SU-DHL-6 (cell line): ENCODE measurements at regions not wholly inside any gene's neighbourhood (a gene's known extent, or its start where the extent isn't known, plus 50 kb on each side); places are given as distances from the start of the nearest gene placed in this dataset.

Experiments
- CTCF ChIP-seq: fragments of 200-600 bp; sonication (generic); IDR thresholded peaks from one replicate; pipeline ENCODE4 v1.5.1; 2017; ENCODE audit warnings: antibody characterized with exemption, mild to moderate bottlenecking, low read length, moderate library complexity; ENCODE audit not compliant: insufficient read depth, poor library complexity, severe bottlenecking
- EZH2phosphoT487 ChIP-seq: fragments of 200-600 bp; sonication (generic), shearing (Covaris generic); conservative IDR thresholded peaks from 2 replicates; pipeline ENCODE4 v1.6.1; 2018; ENCODE audit warnings: mild to moderate bottlenecking, antibody characterized with exemption, low read length, moderate library complexity, mixed read lengths

DNA sequence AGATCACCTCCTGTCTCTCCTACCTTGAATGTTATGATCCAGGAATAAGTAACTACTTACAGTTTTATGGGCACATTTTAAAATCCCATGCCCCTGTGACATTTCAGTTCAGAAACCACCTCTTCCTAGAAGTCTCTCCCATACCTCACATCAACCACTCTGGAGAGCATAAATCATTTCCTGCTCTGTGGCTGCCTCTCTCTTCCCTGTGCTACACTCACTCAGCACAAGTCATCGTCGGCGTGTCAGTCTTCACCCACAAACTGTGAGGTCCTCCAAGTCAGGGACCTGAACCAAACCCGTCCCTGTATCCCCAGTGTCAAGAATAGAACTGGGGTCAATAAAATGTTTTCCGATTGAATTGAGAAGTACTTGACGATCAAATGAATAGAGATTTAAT is 863.3 kb downstream of the BCL11B start:
- TF ChIP-seq CTCF (no peak), EZH2phosphoT487 (no peak)
